ENCODE measurements at regions not wholly inside any gene's neighbourhood (a gene's known extent, or its start where the extent isn't known, plus 50 kb on each side); places are given as distances from the start of the nearest gene placed in this dataset.

GRCh38 chr5:8773046-8773615 is 772.7 kb downstream of the SEMA5A start:
- Histone ChIP-seq H3K27ac (ENCODE audit: low read depth in 1 of 2, low read length in 1 of 2) (no peak overlapping the region), H3K9me3 (ENCODE audit: control insufficient read depth in 4 of 4, insufficient read depth in 3 of 4, low read length in 3 of 4) (no peaks in the 10 kb centered on the region), H3K27me3 (ENCODE audit: control insufficient read depth in 3 of 3, insufficient read depth in 3 of 3, low read length in 2 of 3) (no peaks in the 10 kb centered on the region), H3K4me1 (ENCODE audit: control insufficient read depth in 5 of 5, insufficient read depth in 5 of 5, low read length in 5 of 5) (peaks cover 0 to 2% (median 0%) of the 10 kb centered on the region in 5 donors), H3K36me3 (ENCODE audit: control insufficient read depth in 4 of 4, insufficient read depth in 4 of 4, low read length in 4 of 4) (no peaks in the 10 kb centered on the region), H3K9ac (ENCODE audit: insufficient read depth in 1 of 2, low read length in 2 of 2) (no peak overlapping the region), H3K4me3 (no peak overlapping the region)
- ATAC-seq (ENCODE audit: insufficient read depth, low FRiP score) (no peak), DNase-seq (no peak)
- TF ChIP-seq, protein P1, sequence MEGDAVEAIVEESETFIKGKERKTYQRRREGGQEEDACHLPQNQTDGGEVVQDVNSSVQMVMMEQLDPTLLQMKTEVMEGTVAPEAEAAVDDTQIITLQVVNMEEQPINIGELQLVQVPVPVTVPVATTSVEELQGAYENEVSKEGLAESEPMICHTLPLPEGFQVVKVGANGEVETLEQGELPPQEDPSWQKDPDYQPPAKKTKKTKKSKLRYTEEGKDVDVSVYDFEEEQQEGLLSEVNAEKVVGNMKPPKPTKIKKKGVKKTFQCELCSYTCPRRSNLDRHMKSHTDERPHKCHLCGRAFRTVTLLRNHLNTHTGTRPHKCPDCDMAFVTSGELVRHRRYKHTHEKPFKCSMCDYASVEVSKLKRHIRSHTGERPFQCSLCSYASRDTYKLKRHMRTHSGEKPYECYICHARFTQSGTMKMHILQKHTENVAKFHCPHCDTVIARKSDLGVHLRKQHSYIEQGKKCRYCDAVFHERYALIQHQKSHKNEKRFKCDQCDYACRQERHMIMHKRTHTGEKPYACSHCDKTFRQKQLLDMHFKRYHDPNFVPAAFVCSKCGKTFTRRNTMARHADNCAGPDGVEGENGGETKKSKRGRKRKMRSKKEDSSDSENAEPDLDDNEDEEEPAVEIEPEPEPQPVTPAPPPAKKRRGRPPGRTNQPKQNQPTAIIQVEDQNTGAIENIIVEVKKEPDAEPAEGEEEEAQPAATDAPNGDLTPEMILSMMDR (IDR thresholded peaks at IDR 0.05; ENCODE audit: control extremely low read depth, extremely low read depth) = no peak
- WGBS, 2 donors = 78 to 87% methylated on average over 5 of the region's 5 CpGs

DNA sequence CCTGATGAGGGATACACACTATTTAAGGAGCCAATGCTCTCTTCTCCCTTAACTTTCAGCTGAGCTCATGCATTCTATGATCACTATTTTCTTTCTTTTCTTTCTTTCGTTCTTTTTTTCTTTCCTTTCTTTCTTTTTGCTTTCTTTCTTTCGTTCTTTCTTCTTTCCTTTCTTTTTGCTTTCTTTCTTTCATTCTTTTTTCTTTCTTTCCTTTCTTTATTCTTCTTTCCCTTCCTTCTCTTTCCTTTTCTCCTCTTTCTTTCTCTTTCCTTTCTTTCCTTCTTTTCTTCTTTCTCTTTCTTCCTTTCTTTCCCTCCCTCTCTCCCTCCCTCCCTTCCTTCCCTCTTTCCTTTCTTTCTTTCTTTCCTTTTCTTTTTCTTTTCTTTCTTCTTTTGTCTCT is 761.2 kb downstream of the SEMA5A start:
- TF ChIP-seq, protein P1 (IDR thresholded peaks at IDR 0.05; ENCODE audit: control extremely low read depth, extremely low read depth) = no peak
- no peaks in the 10 kb centered on the region for H3K36me3 ChIP-seq (ENCODE audit: control insufficient read depth in 4 of 4, insufficient read depth in 4 of 4, low read length in 4 of 4)
- no peak for ATAC-seq (ENCODE audit: insufficient read depth, low FRiP score)
- no peaks in the 10 kb centered on the region for H3K27me3 ChIP-seq (ENCODE audit: control insufficient read depth in 3 of 3, insufficient read depth in 3 of 3, low read length in 2 of 3)
- DNase-seq = no peak
- 81 to 84% methylated on average over 2 of the region's 2 CpGs for WGBS, 2 donors
- H3K27ac ChIP-seq (ENCODE audit: low read depth in 1 of 2, low read length in 1 of 2) = no peak overlapping the region
- no peaks in the 10 kb centered on the region for H3K4me1 ChIP-seq (ENCODE audit: control insufficient read depth in 5 of 5, insufficient read depth in 5 of 5, low read length in 5 of 5)
- H3K9ac ChIP-seq (ENCODE audit: insufficient read depth in 1 of 2, low read length in 2 of 2) = no peak overlapping the region
- H3K9me3 ChIP-seq (ENCODE audit: control insufficient read depth in 4 of 4, insufficient read depth in 3 of 4, low read length in 3 of 4) = no peaks in the 10 kb centered on the region
- no peak overlapping the region for H3K4me3 ChIP-seq

- no peak overlapping the region for H3K27ac ChIP-seq (ENCODE audit: low read depth in 1 of 2, low read length in 1 of 2)
- H3K4me3 ChIP-seq = no peak overlapping the region
- no peaks in the 10 kb centered on the region for H3K27me3 ChIP-seq (ENCODE audit: control insufficient read depth in 3 of 3, insufficient read depth in 3 of 3, low read length in 2 of 3)
- DNase-seq (peak in 1 of 3 donors; percentile 16), ATAC-seq (ENCODE audit: insufficient read depth, low FRiP score) (no peak)
- no peaks in the 10 kb centered on the region for H3K36me3 ChIP-seq (ENCODE audit: control insufficient read depth in 4 of 4, insufficient read depth in 4 of 4, low read length in 4 of 4)
- no peaks in the 10 kb centered on the region for H3K9me3 ChIP-seq (ENCODE audit: control insufficient read depth in 4 of 4, insufficient read depth in 3 of 4, low read length in 3 of 4)
- TF ChIP-seq, protein P1 (IDR thresholded peaks at IDR 0.05; ENCODE audit: control extremely low read depth, extremely low read depth) = no peak
- WGBS, 2 donors = 65 to 69% methylated on average over 3 of the region's 3 CpGs
- H3K9ac ChIP-seq (ENCODE audit: insufficient read depth in 1 of 2, low read length in 2 of 2) = no peak overlapping the region
- H3K4me1 ChIP-seq (ENCODE audit: control insufficient read depth in 5 of 5, insufficient read depth in 5 of 5, low read length in 5 of 5) = no peaks in the 10 kb centered on the region
Measured at GRCh38 chr5:8788246-8788645, 757.6 kb downstream of the SEMA5A start.

DNA sequence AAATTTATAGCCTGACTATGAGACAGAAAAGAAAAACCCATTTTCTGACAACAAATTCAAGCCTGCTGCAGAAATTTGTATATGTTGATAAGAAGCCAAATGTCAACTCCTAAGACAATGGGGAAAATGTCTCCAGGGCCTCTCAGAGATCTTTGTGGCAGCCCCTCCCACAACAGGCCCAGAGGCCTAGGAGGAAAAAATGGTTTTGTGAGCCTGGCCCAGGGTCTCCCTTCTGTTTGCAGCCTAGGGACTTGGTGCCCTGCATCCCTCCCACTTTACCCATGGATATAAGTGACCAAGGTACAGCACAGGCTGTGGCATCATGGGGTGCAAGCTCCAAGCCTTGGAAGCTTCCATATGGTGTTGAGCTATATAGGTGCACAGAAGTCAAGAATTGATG is 740.2 kb downstream of the SEMA5A start:
- Histone ChIP-seq H3K9ac (ENCODE audit: insufficient read depth in 1 of 2, low read length in 2 of 2) (no peak overlapping the region), H3K36me3 (ENCODE audit: control insufficient read depth in 4 of 4, insufficient read depth in 4 of 4, low read length in 4 of 4) (no peaks in the 10 kb centered on the region), H3K9me3 (ENCODE audit: control insufficient read depth in 4 of 4, insufficient read depth in 3 of 4, low read length in 3 of 4) (peaks cover 0 to 8% (median 5%) of the 10 kb centered on the region in 4 donors), H3K27ac (ENCODE audit: low read depth in 1 of 2, low read length in 1 of 2) (no peak overlapping the region), H3K4me1 (ENCODE audit: control insufficient read depth in 5 of 5, insufficient read depth in 5 of 5, low read length in 5 of 5) (no peaks in the 10 kb centered on the region), H3K4me3 (no peak overlapping the region), H3K27me3 (ENCODE audit: control insufficient read depth in 3 of 3, insufficient read depth in 3 of 3, low read length in 2 of 3) (no peaks in the 10 kb centered on the region)
- DNase-seq (no peak), ATAC-seq (ENCODE audit: insufficient read depth, low FRiP score) (no peak)
- TF ChIP-seq, protein P1 (IDR thresholded peaks at IDR 0.05; ENCODE audit: control extremely low read depth, extremely low read depth) = no peak

All from lung (tissue), 11 donors.